ENCODE measurements at regions not wholly inside any gene's neighbourhood (a gene's known extent, or its start where the extent isn't known, plus 50 kb on each side); places are given as distances from the start of the nearest gene placed in this dataset.

DNA sequence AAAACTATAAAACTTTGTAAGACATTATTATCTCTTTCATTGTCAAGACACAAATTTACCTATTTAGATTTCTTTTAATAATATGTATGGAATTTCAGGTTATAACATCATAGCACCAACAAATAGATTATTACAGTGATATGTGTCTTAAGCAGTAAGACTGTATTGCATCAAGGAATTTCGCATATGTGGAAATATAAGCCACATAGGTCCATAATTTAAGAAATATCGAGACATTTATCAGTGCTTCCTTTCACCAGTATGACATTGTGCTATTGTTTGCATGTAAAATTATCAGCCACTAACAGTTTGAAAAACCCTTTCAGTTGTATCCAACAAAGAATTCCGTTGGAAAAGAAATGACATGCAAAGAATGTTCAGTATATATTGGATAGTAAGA, 186.7 kb upstream of the RASA1 start:
- Histone ChIP-seq H3K27ac (no peak overlapping the region), H3K9me3 (no peaks in the 10 kb centered on the region), H3K27me3 (ENCODE audit: insufficient read depth in 3 of 3, low read length in 2 of 3) (no peaks in the 10 kb centered on the region), H3K4me1 (no peaks in the 10 kb centered on the region), H3K4me3 (no peak overlapping the region), H3K36me3 (ENCODE audit: insufficient read depth in 1 of 2, low read depth in 1 of 2) (no peaks in the 10 kb centered on the region)
- 60 to 61% (median 61%) methylated on average over 3 of the region's 3 CpGs for WGBS, 3 donors
- intact Hi-C loops (cut with DNase I): no loop called here
- TF ChIP-seq, protein P1, sequence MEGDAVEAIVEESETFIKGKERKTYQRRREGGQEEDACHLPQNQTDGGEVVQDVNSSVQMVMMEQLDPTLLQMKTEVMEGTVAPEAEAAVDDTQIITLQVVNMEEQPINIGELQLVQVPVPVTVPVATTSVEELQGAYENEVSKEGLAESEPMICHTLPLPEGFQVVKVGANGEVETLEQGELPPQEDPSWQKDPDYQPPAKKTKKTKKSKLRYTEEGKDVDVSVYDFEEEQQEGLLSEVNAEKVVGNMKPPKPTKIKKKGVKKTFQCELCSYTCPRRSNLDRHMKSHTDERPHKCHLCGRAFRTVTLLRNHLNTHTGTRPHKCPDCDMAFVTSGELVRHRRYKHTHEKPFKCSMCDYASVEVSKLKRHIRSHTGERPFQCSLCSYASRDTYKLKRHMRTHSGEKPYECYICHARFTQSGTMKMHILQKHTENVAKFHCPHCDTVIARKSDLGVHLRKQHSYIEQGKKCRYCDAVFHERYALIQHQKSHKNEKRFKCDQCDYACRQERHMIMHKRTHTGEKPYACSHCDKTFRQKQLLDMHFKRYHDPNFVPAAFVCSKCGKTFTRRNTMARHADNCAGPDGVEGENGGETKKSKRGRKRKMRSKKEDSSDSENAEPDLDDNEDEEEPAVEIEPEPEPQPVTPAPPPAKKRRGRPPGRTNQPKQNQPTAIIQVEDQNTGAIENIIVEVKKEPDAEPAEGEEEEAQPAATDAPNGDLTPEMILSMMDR (IDR thresholded peaks at IDR 0.05): no peak
- no peak for ATAC-seq
- no peak for DNase-seq

DNA sequence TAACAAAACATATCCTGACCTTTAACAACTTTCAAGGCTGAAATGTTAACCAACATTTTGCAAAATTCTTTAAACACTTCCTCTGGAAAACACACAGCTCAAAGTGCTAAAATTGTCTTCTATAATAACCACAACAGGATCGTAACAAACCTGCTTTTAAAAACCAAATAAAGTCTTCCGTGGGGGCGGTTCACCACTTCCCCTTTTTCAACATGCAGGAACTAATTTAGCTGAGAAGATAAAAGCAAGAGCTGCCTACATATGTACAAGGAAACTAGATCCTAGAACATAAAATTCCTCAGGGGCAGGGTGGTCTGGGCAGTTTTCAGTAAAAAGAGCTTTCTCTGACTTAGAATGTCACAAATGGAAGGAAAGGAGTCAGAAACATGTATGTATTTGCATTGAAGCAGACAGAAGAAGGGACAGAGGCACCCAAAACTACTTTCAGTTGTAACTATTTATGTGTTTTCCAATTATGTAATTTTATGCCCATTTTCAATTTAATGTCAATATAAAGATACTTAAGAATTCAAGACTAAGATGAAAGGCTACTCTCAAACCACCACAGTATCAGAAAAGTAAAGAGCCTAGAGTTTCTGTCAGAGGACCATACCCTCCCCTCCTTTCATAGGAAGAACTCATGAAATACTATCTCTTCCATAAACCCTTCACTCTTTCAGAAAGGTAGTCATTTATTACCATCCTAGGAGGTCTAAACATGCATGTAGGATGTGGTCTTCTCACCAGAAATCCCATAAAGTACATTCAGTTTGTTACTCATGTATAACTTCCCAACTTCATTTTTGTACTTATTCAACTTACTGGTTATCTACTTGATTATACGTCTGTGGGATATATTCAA, 185.9 kb upstream of the RASA1 start:
- Histone ChIP-seq H3K36me3 (ENCODE audit: insufficient read depth in 1 of 2, low read depth in 1 of 2) (no peaks in the 10 kb centered on the region), H3K4me1 (no peaks in the 10 kb centered on the region), H3K9me3 (no peaks in the 10 kb centered on the region), H3K27me3 (ENCODE audit: insufficient read depth in 3 of 3, low read length in 2 of 3) (no peaks in the 10 kb centered on the region), H3K27ac (no peak overlapping the region), H3K4me3 (no peak overlapping the region)
- DNase-seq (no peak), ATAC-seq (no peak)
- 28 to 36% (median 33%) methylated on average over 4 of the region's 4 CpGs for WGBS, 3 donors
- intact Hi-C loops (cut with DNase I): no loop called here
- TF ChIP-seq, protein P1 (IDR thresholded peaks at IDR 0.05): no peak

DNA sequence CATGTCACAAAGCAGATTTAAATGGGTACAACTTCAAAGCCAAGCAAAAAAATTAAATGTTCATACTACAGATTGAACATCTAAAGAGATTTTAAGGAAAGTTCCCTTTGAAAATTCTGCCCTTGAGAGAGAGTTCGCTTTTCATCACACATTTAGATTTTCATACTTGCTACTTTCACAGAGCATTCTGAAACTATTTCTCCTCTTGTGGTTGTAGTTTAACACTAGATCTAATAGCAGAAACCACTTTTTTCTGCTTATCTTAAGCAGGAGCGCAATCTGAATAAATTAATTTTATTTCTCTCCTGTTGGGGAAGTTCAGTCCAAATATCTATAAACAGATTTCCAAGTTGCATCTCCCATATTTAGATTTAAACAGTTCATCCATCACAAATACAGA, 173.3 kb upstream of the RASA1 start:
- Histone ChIP-seq H3K27me3 (ENCODE audit: insufficient read depth in 3 of 3, low read length in 2 of 3) (no peaks in the 10 kb centered on the region), H3K27ac (no peak overlapping the region), H3K9me3 (no peaks in the 10 kb centered on the region), H3K4me1 (no peaks in the 10 kb centered on the region), H3K36me3 (ENCODE audit: insufficient read depth in 1 of 2, low read depth in 1 of 2) (no peaks in the 10 kb centered on the region), H3K4me3 (no peak overlapping the region)
- WGBS, 3 donors: 89 to 97% (median 96%) methylated on average over 2 of the region's 2 CpGs
- intact Hi-C loops (cut with DNase I): no loop called here
- ATAC-seq (no peak), DNase-seq (no peak)
- TF ChIP-seq, protein P1 (IDR thresholded peaks at IDR 0.05): no peak

DNA sequence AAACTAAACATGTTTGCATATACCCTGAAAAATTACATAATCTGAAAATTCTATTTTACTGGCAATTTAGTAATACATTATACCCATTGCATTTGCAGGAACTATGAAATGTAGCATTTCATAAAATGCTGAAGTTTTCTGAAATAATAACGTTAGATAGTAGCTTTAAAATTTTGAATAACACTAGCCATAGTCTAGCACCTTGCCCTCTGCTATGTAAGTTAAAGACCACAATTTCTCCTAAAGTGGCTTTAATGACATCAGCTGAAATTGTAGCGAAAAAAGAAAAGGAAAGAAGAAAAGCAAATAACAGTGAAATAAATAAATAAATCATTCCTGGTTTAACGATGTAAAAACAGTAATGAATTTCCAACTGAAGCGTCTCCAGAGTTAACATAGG, 172.8 kb upstream of the RASA1 start:
- H3K4me1 ChIP-seq: no peaks in the 10 kb centered on the region
- no peak for ATAC-seq
- intact Hi-C loops (cut with DNase I): no loop called here
- H3K27ac ChIP-seq: no peak overlapping the region
- TF ChIP-seq, protein P1 (IDR thresholded peaks at IDR 0.05): no peak
- no peaks in the 10 kb centered on the region for H3K36me3 ChIP-seq (ENCODE audit: insufficient read depth in 1 of 2, low read depth in 1 of 2)
- H3K4me3 ChIP-seq: no peak overlapping the region
- WGBS, 3 donors: 80 to 87% (median 83%) methylated on average over 4 of the region's 4 CpGs
- no peak for DNase-seq
- no peaks in the 10 kb centered on the region for H3K9me3 ChIP-seq
- H3K27me3 ChIP-seq (ENCODE audit: insufficient read depth in 3 of 3, low read length in 2 of 3): no peaks in the 10 kb centered on the region

DNA sequence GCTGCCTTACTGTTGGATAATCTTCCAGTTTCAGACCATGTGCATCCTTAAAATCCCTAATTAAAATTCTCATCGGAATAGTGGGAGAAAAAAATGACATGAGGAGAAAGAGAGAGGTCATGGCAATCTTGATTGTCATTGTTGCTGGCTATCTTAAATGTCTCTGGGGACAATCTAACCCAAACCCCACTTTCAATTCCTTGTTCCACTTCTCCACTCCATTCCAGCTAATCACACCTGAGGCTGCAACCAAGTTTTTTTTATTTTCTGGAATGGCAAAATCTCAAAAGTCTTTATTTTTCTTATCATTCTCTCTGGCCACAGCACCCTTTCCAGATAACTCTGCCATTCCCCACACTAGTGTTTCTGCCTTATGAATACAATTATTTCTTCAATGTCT, 171.9 kb upstream of the RASA1 start:
- TF ChIP-seq, protein P1 (IDR thresholded peaks at IDR 0.05): no peak
- no peak overlapping the region for H3K27ac ChIP-seq
- no peaks in the 10 kb centered on the region for H3K27me3 ChIP-seq (ENCODE audit: insufficient read depth in 3 of 3, low read length in 2 of 3)
- intact Hi-C loops (cut with DNase I): no loop called here
- no peak overlapping the region for H3K4me3 ChIP-seq
- 35 to 59% (median 54%) methylated on average over 1 of the region's 1 CpG for WGBS, 3 donors
- H3K9me3 ChIP-seq: no peaks in the 10 kb centered on the region
- ATAC-seq (no peak), DNase-seq (no peak)
- no peaks in the 10 kb centered on the region for H3K4me1 ChIP-seq
- no peaks in the 10 kb centered on the region for H3K36me3 ChIP-seq (ENCODE audit: insufficient read depth in 1 of 2, low read depth in 1 of 2)
